GM19438 (cell line): ENCODE measurements at regions not wholly inside any gene's neighbourhood (a gene's known extent, or its start where the extent isn't known, plus 50 kb on each side); places are given as distances from the start of the nearest gene placed in this dataset.
"Not testable (repeated sequence)": the region's sequence is repeated elsewhere in the genome, so short reads cannot be mapped to it uniquely, and the experiment has no call there.

Experiments
- ATAC-seq: cut with Tn5 transposase; IDR thresholded peaks from one replicate; pipeline ENCODE4 v1.9.1; 2021; ENCODE audit warnings: low read depth; ENCODE audit not compliant: unreplicated experiment

GRCh38 chr1:187763976-187764375 is 935.2 kb downstream of the PLA2G4A start:
- ATAC-seq, result no peak

- no peak for ATAC-seq
These were observed 942.6 kb downstream of the PLA2G4A start for GRCh38 chr1:187771396-187771795.

- no peak for ATAC-seq
These were observed 944.4 kb downstream of the PLA2G4A start for GRCh38 chr1:187773168-187773567.

GRCh38 chr1:187787736-187788135 is 959.0 kb downstream of the PLA2G4A start:
- ATAC-seq, result no peak

GRCh38 chr1:187788718-187789117 is 960.0 kb downstream of the PLA2G4A start:
- no peak for ATAC-seq

- no peak for ATAC-seq
These were observed 962.0 kb downstream of the PLA2G4A start for GRCh38 chr1:187790724-187791123.

- no peak for ATAC-seq
These were observed 965.8 kb downstream of the PLA2G4A start for GRCh38 chr1:187794561-187794960.

GRCh38 chr1:187809549-187809948 is 980.8 kb downstream of the PLA2G4A start:
- ATAC-seq, result no peak

GRCh38 chr1:187816646-187817045 is 987.9 kb downstream of the PLA2G4A start:
- no peak for ATAC-seq

GRCh38 chr1:187817782-187818181 is 989.0 kb downstream of the PLA2G4A start:
- no peak for ATAC-seq

GRCh38 chr1:187819086-187819485 is 990.3 kb downstream of the PLA2G4A start:
- ATAC-seq, result no peak

- ATAC-seq, result no peak
These were observed 1007.8 kb downstream of the PLA2G4A start for GRCh38 chr1:187836557-187836956.

GRCh38 chr1:187837787-187838186 is 1009.0 kb downstream of the PLA2G4A start:
- ATAC-seq, result no peak

GRCh38 chr1:187838335-187839293 is 1009.9 kb downstream of the PLA2G4A start:
- no peak for ATAC-seq

- ATAC-seq, result no peak
These were observed 1011.1 kb downstream of the PLA2G4A start for GRCh38 chr1:187839873-187840272.

GRCh38 chr1:187840557-187840956 is 1011.8 kb downstream of the PLA2G4A start:
- no peak for ATAC-seq

- no peak for ATAC-seq
These were observed 1013.8 kb downstream of the PLA2G4A start for GRCh38 chr1:187842406-187843165.

- no peak for ATAC-seq
These were observed 1015.6 kb downstream of the PLA2G4A start for GRCh38 chr1:187844313-187844712.

GRCh38 chr1:187847531-187847930 is 1018.8 kb downstream of the PLA2G4A start:
- ATAC-seq, result no peak

- no peak for ATAC-seq
These were observed 1019.6 kb downstream of the PLA2G4A start for GRCh38 chr1:187848321-187848720.

GRCh38 chr1:187850146-187850545 is 1021.4 kb downstream of the PLA2G4A start:
- ATAC-seq, result not testable (repeated sequence)
